ENCODE measurements at regions not wholly inside any gene's neighbourhood (a gene's known extent, or its start where the extent isn't known, plus 50 kb on each side); places are given as distances from the start of the nearest gene placed in this dataset.
"Not testable (repeated sequence)": the region's sequence is repeated elsewhere in the genome, so short reads cannot be mapped to it uniquely, and the experiment has no call there.

DNA sequence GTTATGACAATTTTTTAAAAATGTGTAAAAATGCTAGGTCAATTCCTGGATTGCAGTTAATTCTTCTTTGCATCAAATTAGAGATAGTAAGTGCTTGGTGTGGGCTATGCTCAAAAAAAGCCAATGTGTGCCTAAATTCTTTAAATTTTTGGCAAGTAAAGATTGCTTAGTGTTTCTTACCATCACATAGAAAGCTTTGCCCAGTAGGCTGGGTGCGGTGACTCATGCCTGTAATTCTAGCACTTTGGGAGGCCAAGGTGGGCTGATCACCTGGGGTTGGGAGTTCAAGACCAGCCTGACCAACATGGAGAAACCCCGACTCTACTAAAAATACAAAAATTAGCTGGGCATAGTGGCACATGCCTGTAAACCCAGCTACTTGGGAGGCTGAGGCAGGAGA is 70.0 kb upstream of the MED13 start:
- not testable (repeated sequence) for TF ChIP-seq CTCF (IDR thresholded peaks at IDR 0.05; ENCODE audit: poor library complexity); EZH2 (IDR thresholded peaks at IDR 0.05; ENCODE audit: borderline replicate concordance); EZH2phosphoT487 (IDR thresholded peaks at IDR 0.05; ENCODE audit: low read depth, severe bottlenecking, unreplicated experiment)

Measured in hepatocyte (in vitro differentiated cells).